Large intestine (tissue), 3 donors: ENCODE measurements at regions not wholly inside any gene's neighbourhood (a gene's known extent, or its start where the extent isn't known, plus 50 kb on each side); places are given as distances from the start of the nearest gene placed in this dataset.

ENCODE experiments used
- DNase-seq, 2 donors: peaks; one replicate each; pipeline versions ENCODE4 v3.0.0 to v3.0.0-alpha.2; 2013
- H3K27ac ChIP-seq: one replicate; pipeline ENCODE4 v1.5.1; 2013; ENCODE audit warnings: low read length
- H3K27me3 ChIP-seq: 2 replicates; pipeline ENCODE4 v1.6.1; 2013; ENCODE audit warnings: low read length; ENCODE audit not compliant: control insufficient read depth, insufficient read depth
- H3K36me3 ChIP-seq: 2 replicates; pipeline ENCODE4 v1.6.1; 2013; ENCODE audit warnings: low read length; ENCODE audit not compliant: control insufficient read depth, insufficient read depth
- H3K4me1 ChIP-seq: one replicate; pipeline ENCODE4 v1.6.1; 2013; ENCODE audit warnings: low read length; ENCODE audit not compliant: control insufficient read depth, insufficient read depth
- H3K4me3 ChIP-seq: one replicate; pipeline ENCODE4 v1.5.1; 2013; ENCODE audit warnings: low read length
- H3K9me3 ChIP-seq: one replicate; pipeline ENCODE4 v1.6.1; 2013; ENCODE audit warnings: mild to moderate bottlenecking, low read depth, low read length, moderate library complexity; ENCODE audit not compliant: control insufficient read depth
- WGBS: methylation state at CpG from one replicate; pipeline ENCODE4 v1.1.5; 2013; ENCODE audit warnings: low lambda C conversion rate; ENCODE audit not compliant: insufficient coverage; 5-methylcytosine and 5-hydroxymethylcytosine counted together

DNA sequence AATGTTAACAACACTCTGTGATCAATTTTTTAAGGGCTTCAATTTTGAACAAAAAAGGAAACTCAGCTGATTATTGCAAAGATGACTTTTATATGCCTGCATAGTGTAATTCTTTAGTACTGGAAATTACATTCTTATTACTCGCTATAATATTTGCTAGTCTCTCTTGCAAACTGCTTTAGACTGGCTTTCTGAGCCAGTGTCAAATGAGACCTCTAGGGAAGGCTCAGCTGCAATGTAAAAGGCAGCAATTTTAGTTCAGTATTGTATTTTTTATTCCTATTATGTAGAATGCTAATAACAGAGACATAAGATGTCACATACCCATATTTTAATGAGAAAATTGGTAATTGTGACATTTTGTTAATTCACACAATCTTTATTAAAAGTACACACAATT is 338.1 kb upstream of the LYPLAL1 start:
- no peaks in the 10 kb centered on the region for H3K27me3 ChIP-seq
- no CpG with 5 or more reads among the region's 1 CpG for WGBS
- no peak overlapping the region for H3K27ac ChIP-seq
- no peaks in the 10 kb centered on the region for H3K4me1 ChIP-seq
- H3K9me3 ChIP-seq = no peaks in the 10 kb centered on the region
- no peak for DNase-seq
- H3K4me3 ChIP-seq = no peak overlapping the region
- H3K36me3 ChIP-seq = no peaks in the 10 kb centered on the region

DNA sequence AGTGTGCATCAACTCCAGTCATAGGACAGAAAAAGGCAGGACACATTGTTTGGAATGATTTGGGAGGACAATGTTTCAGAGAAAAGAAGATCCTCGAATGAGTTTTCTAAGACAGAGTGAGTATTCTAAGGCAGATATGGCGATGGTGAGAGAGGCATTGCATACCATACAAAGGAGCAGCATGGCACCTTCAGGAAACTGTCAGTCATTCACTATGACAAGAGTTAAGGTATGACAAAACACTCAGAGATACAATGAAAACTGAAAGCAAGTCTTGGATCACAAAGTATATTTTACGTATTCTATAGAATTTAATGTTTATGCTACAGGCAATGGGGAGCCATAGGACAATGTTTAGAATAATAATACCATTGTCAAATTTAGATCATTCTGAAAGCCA is 337.4 kb upstream of the LYPLAL1 start:
- no peak overlapping the region for H3K27ac ChIP-seq
- H3K4me1 ChIP-seq = no peaks in the 10 kb centered on the region
- no peaks in the 10 kb centered on the region for H3K36me3 ChIP-seq
- no peaks in the 10 kb centered on the region for H3K27me3 ChIP-seq
- WGBS = 88% methylated on average over 3 of the region's 3 CpGs
- H3K9me3 ChIP-seq = no peaks in the 10 kb centered on the region
- no peak for DNase-seq
- H3K4me3 ChIP-seq = no peak overlapping the region

DNA sequence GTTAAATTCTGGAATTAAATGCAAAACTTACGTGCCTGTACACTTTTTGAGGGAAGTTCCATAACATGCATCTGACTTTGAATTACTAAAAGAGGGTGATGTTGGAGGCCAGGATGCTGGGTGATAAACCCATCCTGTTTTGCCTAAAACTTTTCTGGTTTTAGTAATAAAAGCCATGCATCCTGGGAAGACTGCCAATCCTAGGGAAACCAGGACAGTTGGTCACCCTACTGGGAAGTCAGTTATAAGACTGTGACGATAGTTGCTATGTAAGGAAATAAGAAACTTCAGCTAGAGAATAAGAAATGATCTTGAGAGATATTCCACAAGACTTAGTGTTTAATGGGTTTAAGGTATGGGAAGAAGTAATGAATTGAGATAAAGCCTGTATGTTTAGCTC is 336.6 kb upstream of the LYPLAL1 start:
- no peaks in the 10 kb centered on the region for H3K27me3 ChIP-seq
- no peak overlapping the region for H3K4me3 ChIP-seq
- H3K27ac ChIP-seq = no peak overlapping the region
- H3K36me3 ChIP-seq = no peaks in the 10 kb centered on the region
- 100% methylated on average over 1 of the region's 2 CpGs for WGBS
- H3K4me1 ChIP-seq = no peaks in the 10 kb centered on the region
- DNase-seq = no peak
- no peaks in the 10 kb centered on the region for H3K9me3 ChIP-seq

DNA sequence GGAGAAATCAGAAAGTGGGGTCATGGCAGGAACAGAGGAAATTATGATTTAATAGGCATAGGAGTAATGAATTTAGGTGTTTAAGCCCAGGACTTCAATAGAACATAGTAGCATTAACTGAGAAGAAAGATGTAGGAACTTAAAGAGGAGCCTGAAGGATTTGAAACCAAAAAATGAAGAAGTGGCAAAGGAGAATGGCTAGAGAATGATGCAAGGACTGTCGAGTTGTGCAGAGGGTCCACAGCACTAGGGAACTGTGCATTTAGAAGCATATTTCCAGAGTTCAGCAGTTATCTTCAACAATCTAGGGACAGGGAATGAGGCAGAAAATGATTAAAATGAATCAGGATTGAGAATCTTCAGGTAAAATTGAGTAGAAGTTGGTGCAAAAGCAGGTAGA is 328.1 kb upstream of the LYPLAL1 start:
- Histone ChIP-seq H3K27ac (no peak overlapping the region), H3K27me3 (no peaks in the 10 kb centered on the region), H3K4me3 (no peak overlapping the region), H3K9me3 (no peaks in the 10 kb centered on the region), H3K36me3 (no peaks in the 10 kb centered on the region), H3K4me1 (no peaks in the 10 kb centered on the region)
- no peak for DNase-seq
- 83% methylated on average over 1 of the region's 1 CpG for WGBS

DNA sequence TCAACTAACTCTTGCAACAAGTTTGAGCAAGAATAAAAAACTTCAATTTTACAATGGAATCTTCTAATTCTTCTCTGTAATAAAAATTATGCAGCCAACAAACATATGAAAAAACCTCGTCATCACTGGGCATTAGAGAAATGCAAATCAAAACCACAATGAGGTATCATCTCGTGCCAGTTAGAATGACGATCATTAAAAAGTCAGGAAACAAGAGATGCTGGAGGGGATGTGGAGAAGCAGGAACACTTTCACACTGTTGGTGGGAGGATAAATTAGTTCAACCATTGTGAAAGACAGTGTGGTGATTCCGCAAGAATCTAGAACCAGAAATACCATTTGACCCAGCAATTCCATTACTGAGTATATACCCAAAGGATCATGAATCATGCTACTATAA is 327.5 kb upstream of the LYPLAL1 start:
- 100% methylated on average over 2 of the region's 4 CpGs for WGBS
- Histone ChIP-seq H3K9me3 (no peaks in the 10 kb centered on the region), H3K4me3 (no peak overlapping the region), H3K36me3 (no peaks in the 10 kb centered on the region), H3K4me1 (no peaks in the 10 kb centered on the region), H3K27me3 (no peaks in the 10 kb centered on the region), H3K27ac (no peak overlapping the region)
- DNase-seq = no peak

DNA sequence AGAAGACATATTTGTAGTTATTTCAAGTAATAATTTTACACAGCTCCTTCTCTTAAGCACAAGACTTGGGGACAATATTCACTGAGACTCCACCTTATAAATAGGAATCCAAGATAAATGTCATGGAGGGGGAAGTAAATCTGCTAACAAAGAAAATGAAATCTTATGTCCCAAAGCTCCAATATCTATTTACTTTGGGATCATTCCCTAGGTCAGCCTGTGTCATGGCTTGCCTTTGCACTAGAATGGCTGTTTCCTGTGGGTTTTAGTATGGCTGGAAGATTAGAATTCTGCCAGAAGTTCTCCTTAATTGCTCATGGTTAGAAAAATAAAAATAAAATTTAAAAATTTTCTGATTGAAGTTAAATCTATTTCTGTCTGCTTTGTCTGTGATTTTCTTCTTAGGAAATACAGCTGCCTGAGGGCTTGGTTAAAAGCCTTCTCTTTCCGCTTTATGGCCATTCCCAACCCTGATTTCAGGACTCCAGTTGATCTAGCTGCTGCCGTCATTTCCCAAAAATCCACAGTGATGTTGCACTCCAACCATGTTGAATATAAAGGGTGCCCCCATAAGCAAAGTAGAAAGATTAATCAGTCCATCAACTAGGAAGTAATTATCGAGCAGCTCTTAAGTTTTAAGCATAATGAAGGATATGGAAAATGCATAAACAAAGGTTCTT is 326.4 kb upstream of the LYPLAL1 start:
- WGBS = 88% methylated on average over 2 of the region's 3 CpGs
- Histone ChIP-seq H3K36me3 (no peaks in the 10 kb centered on the region), H3K27ac (no peak overlapping the region), H3K4me1 (no peaks in the 10 kb centered on the region), H3K4me3 (no peak overlapping the region), H3K9me3 (no peaks in the 10 kb centered on the region), H3K27me3 (no peaks in the 10 kb centered on the region)
- no peak for DNase-seq

DNA sequence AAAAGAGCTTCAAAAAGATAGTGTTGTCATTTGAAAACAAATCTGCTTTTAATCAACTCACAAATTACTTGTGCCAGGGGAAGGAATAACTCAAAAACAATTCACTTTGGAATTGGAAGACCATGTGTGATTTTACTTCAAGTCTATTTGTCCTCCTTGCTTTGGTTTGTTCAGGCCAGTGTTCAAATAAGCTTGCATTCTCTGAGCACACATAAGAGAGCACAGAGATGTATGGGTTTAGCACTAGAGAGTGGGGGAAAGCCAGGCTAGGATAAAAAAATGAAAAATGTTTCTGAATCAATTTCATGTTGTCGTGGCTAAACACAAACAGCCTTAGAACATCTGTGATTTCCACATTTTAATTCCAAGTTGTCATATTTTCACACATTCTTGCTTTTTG is 325.7 kb upstream of the LYPLAL1 start:
- H3K27ac ChIP-seq = no peak overlapping the region
- no peak for DNase-seq
- WGBS = no CpG with 5 or more reads among the region's 1 CpG
- no peaks in the 10 kb centered on the region for H3K27me3 ChIP-seq
- no peaks in the 10 kb centered on the region for H3K36me3 ChIP-seq
- H3K9me3 ChIP-seq = no peaks in the 10 kb centered on the region
- H3K4me1 ChIP-seq = no peaks in the 10 kb centered on the region
- H3K4me3 ChIP-seq = no peak overlapping the region

DNA sequence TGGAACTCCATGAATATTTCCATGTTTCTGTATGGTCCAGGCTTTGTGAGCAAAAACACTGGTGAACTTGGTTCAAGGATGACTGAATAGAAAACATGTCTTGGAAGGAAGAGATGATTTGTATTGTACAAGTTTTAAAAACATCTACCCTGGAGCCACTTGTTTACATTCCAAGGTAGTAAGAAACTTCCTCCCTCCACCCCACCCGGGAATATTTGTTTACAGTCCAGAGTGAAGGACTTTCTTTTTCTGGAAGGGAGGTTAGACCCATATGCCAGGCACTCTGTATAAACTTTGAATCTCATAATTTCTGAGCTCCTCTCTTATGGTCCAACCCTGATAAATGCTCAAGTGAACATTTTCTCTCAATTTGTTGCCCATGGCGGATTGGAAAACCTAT is 323.3 kb upstream of the LYPLAL1 start:
- DNase-seq = no peak
- H3K36me3 ChIP-seq = no peaks in the 10 kb centered on the region
- no peak overlapping the region for H3K4me3 ChIP-seq
- no peaks in the 10 kb centered on the region for H3K27me3 ChIP-seq
- WGBS = no CpG with 5 or more reads among the region's 2 CpGs
- H3K27ac ChIP-seq = no peak overlapping the region
- H3K4me1 ChIP-seq = no peaks in the 10 kb centered on the region
- no peaks in the 10 kb centered on the region for H3K9me3 ChIP-seq

DNA sequence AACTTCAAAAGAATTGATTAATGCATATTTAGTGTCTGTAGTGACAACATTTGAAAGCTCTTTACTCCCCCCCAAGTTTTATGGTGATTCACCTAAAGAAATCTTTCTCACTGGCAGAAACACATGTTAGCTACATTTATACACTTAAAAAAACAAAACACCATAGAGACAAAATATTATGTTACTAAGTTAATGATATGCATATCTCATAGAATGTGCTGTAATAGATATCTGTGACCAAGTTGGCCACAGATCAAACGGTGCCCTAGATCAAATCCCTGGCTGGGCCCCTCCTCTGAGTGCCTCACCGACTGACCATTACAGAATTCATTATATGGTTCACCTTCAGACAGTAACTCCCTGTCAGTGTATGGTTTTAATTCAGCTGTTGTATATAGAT is 322.1 kb upstream of the LYPLAL1 start:
- H3K27me3 ChIP-seq = no peaks in the 10 kb centered on the region
- WGBS = no CpG with 5 or more reads among the region's 2 CpGs

DNA sequence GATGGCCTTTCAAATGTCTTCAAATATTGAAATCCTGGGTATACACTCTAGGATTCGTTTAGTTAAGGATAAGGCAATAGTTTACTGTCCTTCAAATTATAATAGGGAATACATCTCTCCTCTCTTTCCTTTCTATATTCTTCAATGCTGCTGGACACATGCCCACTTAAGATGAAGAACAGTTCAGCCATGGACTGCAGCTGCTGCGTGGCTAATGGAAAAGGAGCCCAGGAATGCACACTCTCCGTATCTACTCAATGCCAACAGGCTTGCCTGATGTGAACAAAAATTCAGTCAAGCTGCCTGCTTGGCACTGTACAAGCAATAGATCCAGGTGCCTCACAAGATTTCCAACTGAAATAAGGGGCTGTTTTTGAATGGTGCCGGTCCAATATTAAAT is 321.2 kb upstream of the LYPLAL1 start:
- H3K9me3 ChIP-seq = no peaks in the 10 kb centered on the region
- DNase-seq = no peak
- no peaks in the 10 kb centered on the region for H3K4me1 ChIP-seq
- no peaks in the 10 kb centered on the region for H3K27me3 ChIP-seq
- no peaks in the 10 kb centered on the region for H3K36me3 ChIP-seq
- no peak overlapping the region for H3K27ac ChIP-seq
- no peak overlapping the region for H3K4me3 ChIP-seq
- WGBS = 100% methylated on average over 1 of the region's 4 CpGs

More for the DNA sequence above, 322.1 kb upstream of the LYPLAL1 start:
- DNase-seq = no peak
- H3K4me3 ChIP-seq = no peak overlapping the region
- H3K9me3 ChIP-seq = no peaks in the 10 kb centered on the region
- H3K36me3 ChIP-seq = no peaks in the 10 kb centered on the region
- no peak overlapping the region for H3K27ac ChIP-seq
- H3K4me1 ChIP-seq = no peaks in the 10 kb centered on the region

DNA sequence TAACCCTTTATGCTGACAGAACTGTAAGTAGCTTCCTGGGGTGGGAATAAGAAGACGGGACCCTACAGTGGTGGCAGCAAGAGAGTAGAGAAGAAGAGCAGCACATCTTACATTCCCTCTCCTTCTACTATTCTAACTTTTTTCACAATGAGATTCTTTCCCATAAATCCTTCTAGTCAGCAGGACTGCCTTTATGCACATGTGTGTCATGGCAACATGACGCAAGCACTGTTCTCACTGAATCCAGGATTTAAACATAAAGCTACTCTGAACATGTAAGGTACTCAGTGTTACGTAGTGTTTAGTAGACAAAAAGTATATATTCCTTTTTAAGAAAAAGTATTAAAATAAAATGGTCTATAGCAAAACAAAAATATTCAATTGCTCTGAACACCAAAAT is 309.7 kb upstream of the LYPLAL1 start:
- Histone ChIP-seq H3K27me3 (no peaks in the 10 kb centered on the region), H3K36me3 (no peaks in the 10 kb centered on the region), H3K27ac (no peak overlapping the region), H3K9me3 (no peaks in the 10 kb centered on the region), H3K4me1 (no peaks in the 10 kb centered on the region), H3K4me3 (no peak overlapping the region)
- WGBS = 100% methylated on average over 1 of the region's 3 CpGs
- no peak for DNase-seq
